NCI-H1694 treated with DMSO at 0.1 percent for 48 hours (cell line): ENCODE measurements at regions not wholly inside any gene's neighbourhood (a gene's known extent, or its start where the extent isn't known, plus 50 kb on each side); places are given as distances from the start of the nearest gene placed in this dataset.

Experiments used
- DNase-seq: peaks from one replicate; lab custom pipeline; 2025; lab: John Stamatoyannopoulos, UW

- no peak for DNase-seq
Measured at GRCh38 chr15:27702581-27702980, 396.5 kb downstream of the OCA2 start.

GRCh38 chr15:27701956-27702355 is 397.2 kb downstream of the OCA2 start:
- no peak for DNase-seq

- DNase-seq: no peak
Measured at GRCh38 chr15:27701014-27701413, 398.1 kb downstream of the OCA2 start.

GRCh38 chr15:27699699-27700098 is 399.4 kb downstream of the OCA2 start:
- DNase-seq: no peak

GRCh38 chr15:27696530-27696929 is 402.6 kb downstream of the OCA2 start:
- DNase-seq: no peak

GRCh38 chr15:27695726-27696125 is 403.4 kb downstream of the OCA2 start:
- no peak for DNase-seq

GRCh38 chr15:27694506-27695087 is 404.5 kb downstream of the OCA2 start:
- no peak for DNase-seq

GRCh38 chr15:27693280-27693679 is 405.8 kb downstream of the OCA2 start:
- no peak for DNase-seq

GRCh38 chr15:27692438-27692837 is 406.7 kb downstream of the OCA2 start:
- no peak for DNase-seq

- no peak for DNase-seq
Measured at GRCh38 chr15:27690290-27690689, 408.8 kb downstream of the OCA2 start.

- DNase-seq: no peak
Measured at GRCh38 chr15:27686971-27687370, 412.1 kb downstream of the OCA2 start.

- no peak for DNase-seq
Measured at GRCh38 chr15:27686369-27686768, 412.7 kb downstream of the OCA2 start.

- DNase-seq: no peak
Measured at GRCh38 chr15:27685644-27686043, 413.5 kb downstream of the OCA2 start.

GRCh38 chr15:27683121-27683520 is 416.0 kb downstream of the OCA2 start:
- DNase-seq: no peak

GRCh38 chr15:27681038-27681437 is 418.1 kb downstream of the OCA2 start:
- DNase-seq: no peak

- peak; percentile 25 for DNase-seq
Measured at GRCh38 chr15:27679731-27680471, 419.2 kb downstream of the OCA2 start.

- no peak for DNase-seq
Measured at GRCh38 chr15:27679203-27679602, 419.9 kb downstream of the OCA2 start.

- no peak for DNase-seq
Measured at GRCh38 chr15:27677951-27678350, 421.2 kb downstream of the OCA2 start.

GRCh38 chr15:27676647-27677046 is 422.5 kb downstream of the OCA2 start:
- DNase-seq: no peak

- no peak for DNase-seq
Measured at GRCh38 chr15:27675571-27675970, 423.5 kb downstream of the OCA2 start.

GRCh38 chr15:27674826-27675225 is 424.3 kb downstream of the OCA2 start:
- no peak for DNase-seq

GRCh38 chr15:27673766-27674445 is 425.2 kb downstream of the OCA2 start:
- DNase-seq: no peak

- DNase-seq: no peak
Measured at GRCh38 chr15:27672537-27672936, 426.6 kb downstream of the OCA2 start.
